MM.1S (cell line): ENCODE measurements at regions not wholly inside any gene's neighbourhood (a gene's known extent, or its start where the extent isn't known, plus 50 kb on each side); places are given as distances from the start of the nearest gene placed in this dataset.

ENCODE experiments used
- CTCF ChIP-seq: fragments of 300-600 bp; sonication (generic); IDR thresholded peaks from 2 replicates; pipeline ENCODE4 v1.5.1; 2016; ENCODE audit warnings: antibody characterized with exemption, low read length, mixed read lengths
- EZH2phosphoT487 ChIP-seq: fragments of 300-600 bp; sonication (generic); IDR thresholded peaks from 2 replicates; pipeline ENCODE4 v1.6.1; 2018; ENCODE audit warnings: antibody characterized with exemption, low read length

DNA sequence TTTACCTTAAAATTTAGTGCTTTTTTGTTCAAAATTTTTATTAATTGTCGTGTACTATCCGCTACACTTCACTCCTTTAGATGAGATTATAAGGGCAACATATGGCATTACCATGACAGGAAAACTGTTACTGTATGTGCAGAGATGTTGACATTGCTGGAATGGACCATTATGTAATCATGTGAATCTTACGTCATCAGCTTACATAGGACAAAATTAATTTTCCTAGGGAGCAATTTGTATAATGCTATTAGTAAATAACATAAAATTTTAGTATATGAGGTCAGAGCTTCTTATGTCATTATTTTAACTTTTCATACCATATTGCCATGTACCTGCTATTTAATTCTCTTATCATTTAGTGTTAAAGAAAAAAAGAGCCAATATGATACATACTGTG, 110.4 kb upstream of the KLHL1 start:
- TF ChIP-seq CTCF (no peak), EZH2phosphoT487 (no peak)
